ENCODE measurements at regions not wholly inside any gene's neighbourhood (a gene's known extent, or its start where the extent isn't known, plus 50 kb on each side); places are given as distances from the start of the nearest gene placed in this dataset.

DNA sequence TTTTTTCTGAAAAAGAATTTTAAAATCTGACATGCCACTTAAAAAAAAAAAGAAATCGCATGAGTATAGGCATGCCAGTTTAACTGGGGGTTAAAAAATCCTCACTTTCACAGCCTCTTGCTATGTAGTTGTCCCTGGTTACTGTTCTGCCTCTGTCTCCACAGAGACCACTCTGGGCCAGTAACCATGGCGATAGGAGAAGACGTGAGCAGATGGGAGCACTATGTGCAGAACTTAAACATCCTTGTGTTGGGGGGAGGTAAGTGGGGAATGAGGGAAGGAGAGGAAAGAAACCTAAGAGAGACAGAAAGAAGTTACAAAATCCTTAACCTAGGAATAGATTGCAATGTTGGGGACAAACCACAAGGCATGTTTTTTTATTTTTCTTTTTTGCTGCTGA is 75.9 kb upstream of the CYRIA start (continued):
- TF ChIP-seq MYB (IDR thresholded peaks at IDR 0.05; ENCODE audit: borderline replicate concordance, low read depth, low read length) (no peak), TARDBP (IDR thresholded peaks at IDR 0.05; ENCODE audit: borderline replicate concordance) (no peak), SIN3A (IDR thresholded peaks at IDR 0.05; ENCODE audit: low read depth, low read length) (no peak), ESRRA (IDR thresholded peaks at IDR 0.05; ENCODE audit: low read length) (no peak), POLR2AphosphoS5 (IDR thresholded peaks at IDR 0.05; ENCODE audit: low read length) (no peak), ZNF274 (IDR thresholded peaks at IDR 0.05; ENCODE audit: insufficient read depth, insufficient read length) (no peak), DPF2 (IDR thresholded peaks at IDR 0.05) (no peak), HDAC2 (IDR thresholded peaks at IDR 0.05) (no peak)
- TF ChIP-seq, protein P1, sequence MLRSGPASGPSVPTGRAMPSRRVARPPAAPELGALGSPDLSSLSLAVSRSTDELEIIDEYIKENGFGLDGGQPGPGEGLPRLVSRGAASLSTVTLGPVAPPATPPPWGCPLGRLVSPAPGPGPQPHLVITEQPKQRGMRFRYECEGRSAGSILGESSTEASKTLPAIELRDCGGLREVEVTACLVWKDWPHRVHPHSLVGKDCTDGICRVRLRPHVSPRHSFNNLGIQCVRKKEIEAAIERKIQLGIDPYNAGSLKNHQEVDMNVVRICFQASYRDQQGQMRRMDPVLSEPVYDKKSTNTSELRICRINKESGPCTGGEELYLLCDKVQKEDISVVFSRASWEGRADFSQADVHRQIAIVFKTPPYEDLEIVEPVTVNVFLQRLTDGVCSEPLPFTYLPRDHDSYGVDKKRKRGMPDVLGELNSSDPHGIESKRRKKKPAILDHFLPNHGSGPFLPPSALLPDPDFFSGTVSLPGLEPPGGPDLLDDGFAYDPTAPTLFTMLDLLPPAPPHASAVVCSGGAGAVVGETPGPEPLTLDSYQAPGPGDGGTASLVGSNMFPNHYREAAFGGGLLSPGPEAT (IDR thresholded peaks at IDR 0.05; ENCODE audit: low read depth): no peak
- TF ChIP-seq, protein P2, sequence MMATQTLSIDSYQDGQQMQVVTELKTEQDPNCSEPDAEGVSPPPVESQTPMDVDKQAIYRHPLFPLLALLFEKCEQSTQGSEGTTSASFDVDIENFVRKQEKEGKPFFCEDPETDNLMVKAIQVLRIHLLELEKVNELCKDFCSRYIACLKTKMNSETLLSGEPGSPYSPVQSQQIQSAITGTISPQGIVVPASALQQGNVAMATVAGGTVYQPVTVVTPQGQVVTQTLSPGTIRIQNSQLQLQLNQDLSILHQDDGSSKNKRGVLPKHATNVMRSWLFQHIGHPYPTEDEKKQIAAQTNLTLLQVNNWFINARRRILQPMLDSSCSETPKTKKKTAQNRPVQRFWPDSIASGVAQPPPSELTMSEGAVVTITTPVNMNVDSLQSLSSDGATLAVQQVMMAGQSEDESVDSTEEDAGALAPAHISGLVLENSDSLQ (IDR thresholded peaks at IDR 0.05): no peak

DNA sequence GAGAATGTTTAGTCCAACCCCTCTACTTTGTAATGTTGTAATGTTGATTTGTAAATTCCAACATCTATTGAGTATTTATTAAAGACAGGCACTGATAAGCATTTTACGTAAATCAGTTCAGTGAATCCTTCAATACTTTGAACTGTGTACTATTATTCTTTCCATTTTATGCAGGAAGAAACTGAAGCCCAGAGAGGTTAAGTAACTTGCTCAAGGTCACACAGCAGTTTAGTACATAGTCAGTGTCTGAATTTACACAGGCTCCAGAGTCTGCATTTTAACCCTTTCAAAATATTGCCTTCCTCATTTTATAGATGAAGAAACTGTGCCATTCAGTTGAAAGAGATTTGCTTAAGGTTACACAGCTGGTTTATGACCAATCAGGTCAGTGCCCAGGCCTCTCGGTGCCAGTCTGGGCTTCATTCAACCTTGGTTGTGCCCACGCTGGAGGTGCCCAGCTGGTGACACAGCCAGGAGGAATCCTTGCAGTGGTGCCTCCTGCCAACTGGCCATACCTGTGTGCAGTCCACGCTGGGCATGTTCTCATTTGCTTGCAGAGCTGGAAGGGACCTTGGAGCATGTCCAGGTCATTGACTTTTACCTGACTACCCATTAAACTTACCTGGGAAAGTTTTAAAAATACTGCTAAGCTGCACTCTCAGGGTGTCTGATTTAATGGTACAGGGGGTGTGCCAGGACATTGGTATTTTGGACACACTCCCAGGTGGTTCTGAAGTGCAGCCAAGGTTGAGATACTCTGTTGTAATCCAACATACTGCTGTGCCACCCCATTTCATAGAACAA is 74.3 kb upstream of the CYRIA start:
- in situ Hi-C loops (cut with MboI): no loop called here
- FAIRE-seq: no peak
- no peak for TF ChIP-seq CBX3 (IDR thresholded peaks at IDR 0.05; ENCODE audit: borderline replicate concordance, low read depth)
- TF ChIP-seq ATF7 (IDR thresholded peaks at IDR 0.05; ENCODE audit: low read depth): no peak
- TF ChIP-seq, protein P3, sequence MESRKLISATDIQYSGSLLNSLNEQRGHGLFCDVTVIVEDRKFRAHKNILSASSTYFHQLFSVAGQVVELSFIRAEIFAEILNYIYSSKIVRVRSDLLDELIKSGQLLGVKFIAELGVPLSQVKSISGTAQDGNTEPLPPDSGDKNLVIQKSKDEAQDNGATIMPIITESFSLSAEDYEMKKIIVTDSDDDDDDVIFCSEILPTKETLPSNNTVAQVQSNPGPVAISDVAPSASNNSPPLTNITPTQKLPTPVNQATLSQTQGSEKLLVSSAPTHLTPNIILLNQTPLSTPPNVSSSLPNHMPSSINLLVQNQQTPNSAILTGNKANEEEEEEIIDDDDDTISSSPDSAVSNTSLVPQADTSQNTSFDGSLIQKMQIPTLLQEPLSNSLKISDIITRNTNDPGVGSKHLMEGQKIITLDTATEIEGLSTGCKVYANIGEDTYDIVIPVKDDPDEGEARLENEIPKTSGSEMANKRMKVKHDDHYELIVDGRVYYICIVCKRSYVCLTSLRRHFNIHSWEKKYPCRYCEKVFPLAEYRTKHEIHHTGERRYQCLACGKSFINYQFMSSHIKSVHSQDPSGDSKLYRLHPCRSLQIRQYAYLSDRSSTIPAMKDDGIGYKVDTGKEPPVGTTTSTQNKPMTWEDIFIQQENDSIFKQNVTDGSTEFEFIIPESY (IDR thresholded peaks at IDR 0.05): no peak
- TF ChIP-seq YY1 (IDR thresholded peaks at IDR 0.05; ENCODE audit: low read depth, low read length): no peak
- TF ChIP-seq RELA (IDR thresholded peaks at IDR 0.05; ENCODE audit: borderline replicate concordance, partially characterized antibody): no peak
- no peak for TF ChIP-seq YBX1 (IDR thresholded peaks at IDR 0.05)
- no peak for TF ChIP-seq DPF2 (IDR thresholded peaks at IDR 0.05)
- TF ChIP-seq NR2F1 (conservative IDR thresholded peaks at IDR 0.05): no peak
- no peak for TF ChIP-seq PAX8 (IDR thresholded peaks at IDR 0.05)
- TF ChIP-seq KLF5 (IDR thresholded peaks at IDR 0.05; ENCODE audit: partially characterized antibody): no peak
- no peak for TF ChIP-seq NFXL1 (IDR thresholded peaks at IDR 0.05; ENCODE audit: borderline replicate concordance)

More for the DNA sequence above, 74.3 kb upstream of the CYRIA start:
- ChIA-PET RAD21 (ENCODE audit: unreplicated experiment) (no interaction called here), CTCF (no interaction called here), SMC1A (ENCODE audit: uncharacterized antibody, unreplicated experiment) (interaction anchor here (0.6 to 0.8 kb wide), 2 partner anchors 39 to 188 kb away, joined by 3 read pairs; no protein-coding TSS in a partner anchor), POLR2A (no interaction called here)
- H3K4me1 ChIP-seq (ENCODE audit: control insufficient read depth, insufficient read depth, low read length): no peaks in the 10 kb centered on the region
- no peak overlapping the region for H3K4me3 ChIP-seq
- 20% methylated on average over 4 of the region's 4 CpGs for WGBS (ENCODE audit: insufficient coverage, insufficient replicate concordance, low lambda C conversion rate, missing lambda C conversion rate)
- no peaks in the 10 kb centered on the region for H3K9me3 ChIP-seq (replicated peaks; ENCODE audit: control insufficient read depth, insufficient read depth, low read length)
- no peaks in the 10 kb centered on the region for H3K36me3 ChIP-seq (ENCODE audit: control insufficient read depth in 2 of 2, insufficient read depth in 2 of 2, low read length in 1 of 2)
- peaks cover 0 to 3% of the 10 kb centered on the region in 2 experiments; a peak in 3 of 4 replicates for H3K27me3 ChIP-seq (replicated peaks in 1 of 2; ENCODE audit: control insufficient read depth in 2 of 2, insufficient read depth in 2 of 2, low read length in 1 of 2)
- no TSS peak for BruUV-seq (replicated peaks)
- no peak overlapping the region for H3K9ac ChIP-seq (ENCODE audit: control insufficient read depth, insufficient read depth, low read length)
- DNase-seq (ENCODE audit: low read depth, low spot score): no peak
- intact Hi-C loops (cut with micrococcal nuclease; ENCODE audit: unreplicated experiment): no loop called here
- no peaks in the 10 kb centered on the region for H3K79me2 ChIP-seq (ENCODE audit: control insufficient read depth, insufficient read depth, low read length)
- H3K27ac ChIP-seq (ENCODE audit: control insufficient read depth, insufficient read depth): no peak overlapping the region
- H4K20me1 ChIP-seq (ENCODE audit: control insufficient read depth, insufficient read depth): no peaks in the 10 kb centered on the region
- no peak for ATAC-seq
- H3K4me2 ChIP-seq (ENCODE audit: control insufficient read depth, insufficient read depth): no peak overlapping the region
- H2AFZ ChIP-seq (ENCODE audit: control insufficient read depth, low read depth, low read length): no peak overlapping the region
